Stimulated activated CD8-positive, alpha-beta memory T cell treated with anti-CD3 and anti-CD28 coated beads, Interleukin-12 subunit alpha, Interleukin-12 subunit beta, amount 100 ng/mL, for 1 hour (primary cell): ENCODE measurements at regions not wholly inside any gene's neighbourhood (a gene's known extent, or its start where the extent isn't known, plus 50 kb on each side); places are given as distances from the start of the nearest gene placed in this dataset.
"Not testable (repeated sequence)": the region's sequence is repeated elsewhere in the genome, so short reads cannot be mapped to it uniquely, and the experiment has no call there.

Experiments
- DNase-seq: peaks from one replicate; pipeline ENCODE4 v3.0.0-alpha.2; 2020; ENCODE audit warnings: low read depth

GRCh38 chr15:95741830-95742229 is 588.7 kb upstream of the NR2F2 start:
- DNase-seq: no peak

- DNase-seq: no peak
Measured at GRCh38 chr15:95742256-95742655, 588.2 kb upstream of the NR2F2 start.

GRCh38 chr15:95742836-95743235 is 587.7 kb upstream of the NR2F2 start:
- no peak for DNase-seq

- no peak for DNase-seq
Measured at GRCh38 chr15:95757171-95757570, 573.3 kb upstream of the NR2F2 start.

DNA sequence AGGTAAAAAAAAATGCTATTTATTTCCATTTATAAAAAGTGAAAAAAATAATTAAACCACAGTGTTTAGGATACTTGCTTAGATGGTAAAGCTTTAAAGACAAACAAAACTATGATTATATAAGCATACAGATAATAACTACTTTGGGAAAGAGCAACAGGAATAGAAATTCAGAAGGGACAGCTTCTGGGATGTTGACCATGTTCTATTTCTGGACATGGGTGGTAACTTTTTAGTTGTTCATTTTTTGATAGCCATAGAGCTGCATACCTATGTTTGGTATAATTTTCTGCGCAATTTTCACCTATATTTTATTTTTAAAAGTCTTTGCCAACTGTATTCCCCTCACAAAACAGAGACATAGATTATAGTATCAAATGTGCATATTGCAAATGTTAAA is 572.0 kb upstream of the NR2F2 start:
- DNase-seq: no peak

- no peak for DNase-seq
Measured at GRCh38 chr15:95758851-95759250, 571.6 kb upstream of the NR2F2 start.

DNA sequence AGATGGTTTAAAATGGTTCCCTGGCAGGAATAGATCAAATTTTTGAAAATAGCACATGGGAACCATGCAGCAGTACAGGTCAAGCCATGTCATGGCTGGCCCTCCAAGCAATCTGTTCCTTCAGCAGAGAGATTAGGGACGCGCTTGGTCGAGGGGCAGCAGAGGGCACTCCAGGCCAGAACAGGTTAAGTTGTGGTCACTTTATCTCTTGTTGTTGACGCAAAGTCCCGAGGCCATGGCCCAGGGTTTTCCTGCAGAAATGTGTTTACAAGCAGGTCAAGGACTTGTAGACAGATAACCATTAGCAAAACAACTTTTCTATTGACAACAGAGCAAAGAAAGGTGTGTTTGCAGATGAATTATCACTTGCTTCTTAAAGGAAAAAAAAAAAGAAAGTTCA is 570.0 kb upstream of the NR2F2 start:
- DNase-seq: no peak

DNA sequence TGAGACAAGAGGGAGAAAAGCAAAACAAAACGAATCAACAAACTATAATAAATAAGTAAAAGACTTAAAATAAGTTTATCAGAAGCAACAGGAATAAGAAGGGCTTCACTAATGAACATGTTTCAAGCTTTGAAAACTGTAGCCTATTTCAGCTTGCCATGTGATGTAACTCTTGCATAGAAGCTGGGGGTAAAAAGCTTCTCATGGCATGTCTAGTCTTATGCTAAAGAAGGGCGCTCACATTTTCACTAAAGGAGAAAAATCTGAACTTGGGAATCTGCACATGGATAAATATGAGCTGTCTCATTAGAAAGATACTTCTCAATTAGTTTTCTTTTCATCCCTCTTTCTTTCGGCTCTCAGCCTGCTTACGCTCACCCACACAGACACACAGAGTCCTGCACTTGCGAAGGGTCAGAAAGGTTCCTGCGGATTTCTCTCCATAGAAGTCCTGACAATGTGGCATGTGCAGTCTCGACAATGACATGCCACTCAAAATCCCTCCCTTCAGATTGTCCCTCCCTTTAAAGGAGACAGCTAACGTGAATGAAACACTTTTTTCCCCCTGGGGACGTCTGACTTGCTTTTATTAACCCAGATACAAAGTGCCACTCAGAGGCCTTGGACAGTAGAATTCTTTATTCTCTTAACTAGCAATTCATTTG is 568.9 kb upstream of the NR2F2 start:
- no peak for DNase-seq

DNA sequence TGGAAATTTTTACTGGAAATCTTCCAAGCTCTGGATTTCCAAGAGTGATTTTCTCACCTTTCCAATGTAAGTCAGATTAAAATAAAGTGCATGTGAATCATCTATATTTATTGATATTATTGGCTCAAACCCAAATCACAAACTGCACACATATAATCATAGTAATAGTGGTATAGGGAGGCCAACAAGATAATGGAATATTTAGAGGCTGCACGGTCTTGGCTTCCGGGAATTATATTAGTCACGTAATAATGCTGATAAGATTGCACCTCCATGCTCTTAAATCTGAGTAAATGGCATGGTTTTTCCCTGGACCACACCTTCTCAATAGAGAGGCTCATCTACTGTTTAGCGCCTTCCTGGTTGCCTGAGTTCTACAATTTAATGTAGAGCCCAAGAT is 567.1 kb upstream of the NR2F2 start:
- no peak for DNase-seq

- DNase-seq: no peak
Measured at GRCh38 chr15:95765161-95765560, 565.3 kb upstream of the NR2F2 start.

GRCh38 chr15:95770196-95770595 is 560.3 kb upstream of the NR2F2 start:
- DNase-seq: no peak

DNA sequence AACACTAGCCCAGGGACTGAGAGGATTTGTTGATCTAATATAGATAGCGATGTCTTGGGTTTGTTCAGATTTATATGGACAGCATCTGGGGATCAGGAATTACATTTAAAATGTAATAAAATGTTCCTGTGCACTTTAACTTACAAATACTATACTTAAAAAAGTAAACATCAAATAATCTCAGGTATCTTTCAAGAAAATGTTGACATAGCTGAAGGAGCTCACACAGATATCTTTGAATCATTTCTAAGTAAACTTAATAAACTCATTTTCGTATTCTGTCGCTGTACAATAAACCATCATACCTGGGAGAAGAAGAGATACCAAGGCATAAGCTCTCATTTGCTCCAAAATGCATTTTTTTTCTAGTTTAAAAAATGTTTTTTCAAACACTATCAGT is 557.5 kb upstream of the NR2F2 start:
- DNase-seq: no peak

- no peak for DNase-seq
Measured at GRCh38 chr15:95784508-95784907, 546.0 kb upstream of the NR2F2 start.

GRCh38 chr15:95785276-95785675 is 545.2 kb upstream of the NR2F2 start:
- DNase-seq: not testable (repeated sequence)

DNA sequence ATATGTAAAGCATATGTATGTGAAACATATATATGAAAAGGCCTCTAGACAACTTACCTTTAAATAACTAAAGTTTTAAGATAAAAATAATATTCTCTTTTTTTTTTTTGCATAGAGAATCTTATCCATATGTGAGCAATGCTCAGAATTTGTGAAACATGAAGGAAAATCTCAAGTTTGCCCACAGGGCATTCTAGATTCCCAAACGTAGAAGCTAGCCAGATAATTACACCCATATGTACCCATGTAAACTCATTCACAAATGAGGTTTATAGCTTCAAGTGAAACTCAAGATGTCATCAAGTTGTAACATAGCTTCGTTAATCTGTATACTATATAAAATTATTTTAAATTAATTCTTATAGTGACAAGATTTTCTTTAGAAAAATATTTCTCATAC is 537.3 kb upstream of the NR2F2 start:
- no peak for DNase-seq

- DNase-seq: no peak
Measured at GRCh38 chr15:95795386-95795785, 535.1 kb upstream of the NR2F2 start.

- DNase-seq: no peak
Measured at GRCh38 chr15:95799286-95800200, 531.0 kb upstream of the NR2F2 start.

DNA sequence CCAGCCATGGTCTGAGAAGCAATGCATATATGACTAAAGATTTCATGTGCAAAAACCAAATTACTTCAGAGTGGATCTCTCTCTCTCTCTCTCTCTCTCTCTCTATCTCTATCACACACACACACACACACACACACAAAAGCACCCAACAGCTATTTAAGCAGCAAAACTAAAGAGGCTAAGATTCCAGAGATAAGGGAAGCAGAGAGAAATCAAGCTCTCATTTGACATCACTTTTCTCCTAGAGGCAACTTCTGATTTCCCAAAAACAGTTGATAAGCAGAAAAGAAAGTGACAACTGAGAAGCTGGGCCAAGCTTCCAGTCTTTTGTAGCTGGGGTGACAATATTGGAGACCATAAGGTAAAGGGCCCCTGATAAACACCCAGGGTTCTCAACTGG is 526.0 kb upstream of the NR2F2 start:
- no peak for DNase-seq

DNA sequence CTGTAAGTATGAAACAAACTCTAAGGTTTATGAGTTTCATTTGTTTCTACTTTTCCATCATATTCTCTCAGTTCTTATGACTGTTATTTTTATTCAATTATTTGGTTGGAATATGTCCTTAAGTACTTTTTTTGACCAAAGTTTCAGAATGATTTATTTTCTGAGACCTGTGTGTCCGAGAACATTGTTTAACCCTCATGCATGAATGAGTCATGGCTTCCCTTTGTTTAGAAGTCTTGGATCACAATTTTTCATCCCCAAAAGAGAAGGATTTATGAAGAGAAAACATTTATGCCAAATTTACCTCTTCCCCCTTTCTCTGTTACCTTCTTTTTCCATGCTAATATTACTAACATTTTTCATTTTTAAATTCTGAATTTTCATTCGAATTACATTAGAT is 518.0 kb upstream of the NR2F2 start:
- DNase-seq: no peak

GRCh38 chr15:95814908-95815307 is 515.6 kb upstream of the NR2F2 start:
- no peak for DNase-seq

- DNase-seq: no peak
Measured at GRCh38 chr15:95816591-95816990, 513.9 kb upstream of the NR2F2 start.

DNA sequence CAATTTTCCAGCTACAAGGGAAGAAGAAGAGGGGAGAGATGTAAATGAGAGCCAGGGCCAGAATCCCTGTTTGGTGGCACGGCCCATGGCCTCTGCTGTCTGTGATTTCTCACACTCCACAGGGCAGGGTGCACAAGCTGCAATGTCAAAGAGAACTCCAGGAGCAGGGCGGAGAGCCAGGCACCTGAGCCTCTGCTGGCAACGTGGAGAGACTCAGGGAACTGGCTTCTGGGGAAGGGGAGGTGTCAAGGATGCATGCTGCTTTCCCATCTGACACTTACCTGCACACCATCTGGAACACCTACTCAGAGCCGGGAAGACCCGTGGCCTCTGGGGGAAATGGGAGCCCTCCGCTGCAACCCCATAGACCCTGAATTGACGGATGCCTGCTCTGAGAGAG is 507.5 kb upstream of the NR2F2 start:
- DNase-seq: no peak

DNA sequence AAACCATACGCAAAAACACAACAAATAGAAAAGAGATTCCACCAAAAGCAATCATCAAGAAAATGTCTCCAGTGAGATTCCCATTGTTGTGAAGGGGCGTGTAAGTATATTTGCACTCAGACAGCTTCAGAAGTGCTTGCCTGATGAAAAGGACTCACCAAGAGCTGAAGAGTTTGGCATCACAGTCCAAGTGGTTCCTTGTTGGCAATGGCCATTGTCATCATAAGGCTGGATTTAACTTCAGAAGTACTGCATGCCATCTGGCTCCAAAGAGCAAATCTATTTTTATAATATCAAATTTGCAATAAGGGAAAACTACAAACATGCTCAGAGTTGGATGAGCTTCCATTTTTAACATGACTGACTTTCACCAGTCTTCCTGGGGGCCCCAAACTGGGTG is 505.3 kb upstream of the NR2F2 start:
- DNase-seq: no peak
